ENCODE measurements at regions not wholly inside any gene's neighbourhood (a gene's known extent, or its start where the extent isn't known, plus 50 kb on each side); places are given as distances from the start of the nearest gene placed in this dataset.

DNA sequence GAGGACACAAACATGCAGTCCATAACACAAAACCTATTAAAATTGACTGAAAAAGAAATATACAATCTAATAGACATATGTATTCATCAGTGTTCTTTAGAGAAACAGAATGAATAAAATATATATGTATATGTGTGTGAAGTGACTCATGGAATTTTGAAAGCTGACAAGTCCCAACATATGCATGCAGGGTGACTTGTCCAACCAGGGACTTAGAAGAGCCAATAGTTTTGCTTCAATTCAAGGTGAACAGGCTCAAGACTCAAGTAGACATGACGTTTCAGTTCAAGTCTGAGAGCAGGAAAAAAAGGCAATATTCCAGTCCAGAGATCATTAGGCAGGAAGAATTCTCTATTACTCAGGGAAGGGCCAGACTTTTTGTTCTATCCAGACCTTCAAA is 271.2 kb upstream of the SETBP1 start:
- H3K18ac ChIP-seq (ENCODE audit: low read length), result no peak overlapping the region
- H2BK12ac ChIP-seq (ENCODE audit: low read length), result no peak overlapping the region
- peak; percentile 15 to 59 for DNase-seq
- H3K4me1 ChIP-seq (ENCODE audit: control insufficient read depth in 1 of 2, insufficient read depth in 2 of 2, low read length in 2 of 2), result peaks cover 4% of the 10 kb centered on the region in 2 experiments
- no peaks in the 10 kb centered on the region for H3K79me1 ChIP-seq (ENCODE audit: low read length)
- H3K4me2 ChIP-seq (ENCODE audit: low read length), result no peak overlapping the region
- H4K8ac ChIP-seq (ENCODE audit: low read depth, low read length), result no peak overlapping the region
- no peak overlapping the region for H3K4me3 ChIP-seq (ENCODE audit: low read depth, low read length)
- no peaks in the 10 kb centered on the region for H3K27me3 ChIP-seq (ENCODE audit: insufficient read depth, low read length)
- H2AFZ ChIP-seq (ENCODE audit: insufficient read depth, low read length, poor library complexity), result no peak overlapping the region
- no peaks in the 10 kb centered on the region for H3K9me3 ChIP-seq (ENCODE audit: insufficient read depth, low read depth, low read length)
- no peak overlapping the region for H3K9ac ChIP-seq (ENCODE audit: low read length)
- no peak overlapping the region for H2BK5ac ChIP-seq (ENCODE audit: low read depth, low read length, poor library complexity)
- no peak overlapping the region for H3K23ac ChIP-seq (ENCODE audit: low read length)
- no peak overlapping the region for H3K27ac ChIP-seq (ENCODE audit: low read depth, low read length)
- WGBS (ENCODE audit: extremely low coverage, insufficient coverage, insufficient read length), result no CpG with 5 or more reads among the region's 1 CpG
- no peak overlapping the region for H2BK120ac ChIP-seq (ENCODE audit: insufficient read depth, low read length, poor library complexity)
- no peak overlapping the region for H3K4ac ChIP-seq (ENCODE audit: low read depth, low read length)
- no peaks in the 10 kb centered on the region for H3K79me2 ChIP-seq (ENCODE audit: control insufficient read depth, insufficient read depth, low read length, poor library complexity)
- H3K14ac ChIP-seq (ENCODE audit: low read length), result no peak overlapping the region
- no peaks in the 10 kb centered on the region for H3K36me3 ChIP-seq (ENCODE audit: control insufficient read depth in 1 of 2, insufficient read depth in 2 of 2, low read length in 2 of 2)
- no peak overlapping the region for H2AK5ac ChIP-seq (ENCODE audit: low read length)
- H4K12ac ChIP-seq (ENCODE audit: low read depth, low read length), result no peak overlapping the region
- no peak overlapping the region for H4K91ac ChIP-seq (ENCODE audit: low read depth, low read length)

DNA sequence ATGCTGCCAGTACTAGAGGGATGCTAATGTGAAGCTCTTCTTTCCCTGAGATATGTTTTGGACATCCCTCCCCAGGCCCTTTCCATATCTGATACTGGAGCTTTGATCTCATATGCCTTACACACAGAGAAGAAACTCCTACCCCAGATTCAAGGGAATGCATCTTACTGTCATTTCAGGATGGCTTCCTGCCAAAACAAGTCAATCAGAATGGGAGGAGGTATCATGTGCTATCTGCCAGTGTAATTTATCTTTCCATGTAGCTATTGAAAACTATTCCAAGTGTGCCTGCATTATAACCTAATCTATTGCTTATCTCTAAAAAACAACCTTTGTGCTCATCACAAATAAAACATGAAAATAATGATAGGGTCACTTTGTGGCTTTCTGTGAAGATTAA is 269.9 kb upstream of the SETBP1 start:
- Histone ChIP-seq H3K4me2 (ENCODE audit: low read length) (no peak overlapping the region), H3K79me1 (ENCODE audit: low read length) (no peaks in the 10 kb centered on the region), H3K36me3 (ENCODE audit: control insufficient read depth in 1 of 2, insufficient read depth in 2 of 2, low read length in 2 of 2) (no peaks in the 10 kb centered on the region), H2BK5ac (ENCODE audit: low read depth, low read length, poor library complexity) (no peak overlapping the region), H2BK12ac (ENCODE audit: low read length) (no peak overlapping the region), H4K12ac (ENCODE audit: low read depth, low read length) (no peak overlapping the region), H3K79me2 (ENCODE audit: control insufficient read depth, insufficient read depth, low read length, poor library complexity) (no peaks in the 10 kb centered on the region), H4K91ac (ENCODE audit: low read depth, low read length) (no peak overlapping the region), H3K4ac (ENCODE audit: low read depth, low read length) (no peak overlapping the region), H3K18ac (ENCODE audit: low read length) (no peak overlapping the region), H3K23ac (ENCODE audit: low read length) (no peak overlapping the region), H3K4me3 (ENCODE audit: low read depth, low read length) (no peak overlapping the region), H4K8ac (ENCODE audit: low read depth, low read length) (no peak overlapping the region), H3K14ac (ENCODE audit: low read length) (no peak overlapping the region), H3K4me1 (ENCODE audit: control insufficient read depth in 1 of 2, insufficient read depth in 2 of 2, low read length in 2 of 2) (peaks cover 4% of the 10 kb centered on the region in 2 experiments), H2AFZ (ENCODE audit: insufficient read depth, low read length, poor library complexity) (no peak overlapping the region), H2BK120ac (ENCODE audit: insufficient read depth, low read length, poor library complexity) (no peak overlapping the region), H3K27ac (ENCODE audit: low read depth, low read length) (no peak overlapping the region), H3K9ac (ENCODE audit: low read length) (no peak overlapping the region), H2AK5ac (ENCODE audit: low read length) (no peak overlapping the region), H3K27me3 (ENCODE audit: insufficient read depth, low read length) (no peaks in the 10 kb centered on the region), H3K9me3 (ENCODE audit: insufficient read depth, low read depth, low read length) (no peaks in the 10 kb centered on the region)
- DNase-seq, result no peak

DNA sequence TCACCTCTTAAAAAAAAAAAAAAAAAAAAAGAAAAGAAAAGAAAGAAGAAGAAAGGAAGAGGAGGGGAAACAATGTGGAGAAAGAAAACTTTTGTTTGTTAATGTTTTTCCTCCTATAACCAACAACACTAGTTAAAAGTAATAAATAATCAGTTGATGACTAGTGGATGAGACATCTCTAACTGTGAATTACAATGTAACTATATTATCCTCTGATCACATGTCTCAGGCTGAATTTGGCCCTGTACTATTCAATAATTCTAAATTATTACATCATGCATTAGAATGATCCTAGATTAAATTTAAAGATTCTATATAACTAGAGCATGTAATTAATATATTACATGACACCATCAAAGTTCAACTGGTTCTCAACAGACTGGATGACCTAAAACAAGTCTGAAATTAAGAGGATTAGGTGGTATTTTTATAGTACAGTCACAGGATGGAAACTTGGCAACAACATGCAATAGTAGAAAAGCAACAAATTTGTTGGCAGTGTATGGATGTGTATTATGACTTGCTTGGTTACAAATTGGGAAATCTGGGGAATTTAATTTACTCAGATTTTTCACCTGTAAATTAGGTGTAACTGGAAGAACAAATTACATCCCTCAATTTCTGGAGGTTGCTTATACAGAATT is 269.3 kb upstream of the SETBP1 start:
- Histone ChIP-seq H3K79me2 (ENCODE audit: control insufficient read depth, insufficient read depth, low read length, poor library complexity) (no peaks in the 10 kb centered on the region), H3K14ac (ENCODE audit: low read length) (no peak overlapping the region), H3K27me3 (ENCODE audit: insufficient read depth, low read length) (no peaks in the 10 kb centered on the region), H3K27ac (ENCODE audit: low read depth, low read length) (no peak overlapping the region), H3K4ac (ENCODE audit: low read depth, low read length) (no peak overlapping the region), H2AK5ac (ENCODE audit: low read length) (no peak overlapping the region), H4K91ac (ENCODE audit: low read depth, low read length) (no peak overlapping the region), H2BK120ac (ENCODE audit: insufficient read depth, low read length, poor library complexity) (no peak overlapping the region), H2AFZ (ENCODE audit: insufficient read depth, low read length, poor library complexity) (no peak overlapping the region), H3K79me1 (ENCODE audit: low read length) (no peaks in the 10 kb centered on the region), H3K36me3 (ENCODE audit: control insufficient read depth in 1 of 2, insufficient read depth in 2 of 2, low read length in 2 of 2) (no peaks in the 10 kb centered on the region), H4K8ac (ENCODE audit: low read depth, low read length) (no peak overlapping the region), H3K9me3 (ENCODE audit: insufficient read depth, low read depth, low read length) (no peaks in the 10 kb centered on the region), H3K4me3 (ENCODE audit: low read depth, low read length) (no peak overlapping the region), H3K4me1 (ENCODE audit: control insufficient read depth in 1 of 2, insufficient read depth in 2 of 2, low read length in 2 of 2) (peaks cover 4% of the 10 kb centered on the region in 2 experiments), H2BK5ac (ENCODE audit: low read depth, low read length, poor library complexity) (no peak overlapping the region), H4K12ac (ENCODE audit: low read depth, low read length) (no peak overlapping the region), H3K9ac (ENCODE audit: low read length) (no peak overlapping the region), H2BK12ac (ENCODE audit: low read length) (no peak overlapping the region), H3K4me2 (ENCODE audit: low read length) (no peak overlapping the region), H3K18ac (ENCODE audit: low read length) (no peak overlapping the region), H3K23ac (ENCODE audit: low read length) (no peak overlapping the region)
- DNase-seq, result no peak

DNA sequence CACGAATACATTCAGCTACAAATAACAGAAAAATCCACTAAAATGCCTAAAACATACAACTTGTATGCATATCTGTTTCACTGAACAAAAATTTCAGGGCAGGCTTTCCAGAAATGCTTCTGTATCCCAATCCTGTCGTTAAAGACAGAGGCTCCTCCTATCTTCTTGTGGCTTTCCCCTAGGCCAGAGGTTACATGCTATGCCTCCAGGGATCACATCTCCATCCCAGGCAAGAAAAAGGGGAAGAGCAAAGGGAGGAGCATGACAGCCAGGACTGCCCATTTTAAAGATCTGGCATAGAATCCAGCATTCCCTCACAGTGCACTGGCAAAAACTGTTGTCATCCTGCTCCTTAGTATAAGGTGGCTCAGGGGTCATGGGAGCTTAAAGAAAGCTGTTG is 268.7 kb upstream of the SETBP1 start:
- no peak overlapping the region for H2AK5ac ChIP-seq (ENCODE audit: low read length)
- no peak overlapping the region for H3K4ac ChIP-seq (ENCODE audit: low read depth, low read length)
- no peak overlapping the region for H3K27ac ChIP-seq (ENCODE audit: low read depth, low read length)
- no peak overlapping the region for H2BK5ac ChIP-seq (ENCODE audit: low read depth, low read length, poor library complexity)
- H3K27me3 ChIP-seq (ENCODE audit: insufficient read depth, low read length), result no peaks in the 10 kb centered on the region
- no peak overlapping the region for H4K91ac ChIP-seq (ENCODE audit: low read depth, low read length)
- H3K79me1 ChIP-seq (ENCODE audit: low read length), result no peaks in the 10 kb centered on the region
- no peak overlapping the region for H3K23ac ChIP-seq (ENCODE audit: low read length)
- H4K12ac ChIP-seq (ENCODE audit: low read depth, low read length), result no peak overlapping the region
- H3K4me1 ChIP-seq (ENCODE audit: control insufficient read depth in 1 of 2, insufficient read depth in 2 of 2, low read length in 2 of 2), result peaks cover 4% of the 10 kb centered on the region in 2 experiments
- no peak overlapping the region for H3K4me2 ChIP-seq (ENCODE audit: low read length)
- no peaks in the 10 kb centered on the region for H3K9me3 ChIP-seq (ENCODE audit: insufficient read depth, low read depth, low read length)
- no peaks in the 10 kb centered on the region for H3K79me2 ChIP-seq (ENCODE audit: control insufficient read depth, insufficient read depth, low read length, poor library complexity)
- no peak overlapping the region for H3K14ac ChIP-seq (ENCODE audit: low read length)
- H2AFZ ChIP-seq (ENCODE audit: insufficient read depth, low read length, poor library complexity), result no peak overlapping the region
- no peak overlapping the region for H4K8ac ChIP-seq (ENCODE audit: low read depth, low read length)
- no peak overlapping the region for H2BK12ac ChIP-seq (ENCODE audit: low read length)
- H3K4me3 ChIP-seq (ENCODE audit: low read depth, low read length), result no peak overlapping the region
- no peaks in the 10 kb centered on the region for H3K36me3 ChIP-seq (ENCODE audit: control insufficient read depth in 1 of 2, insufficient read depth in 2 of 2, low read length in 2 of 2)
- no peak overlapping the region for H3K9ac ChIP-seq (ENCODE audit: low read length)
- H3K18ac ChIP-seq (ENCODE audit: low read length), result no peak overlapping the region
- H2BK120ac ChIP-seq (ENCODE audit: insufficient read depth, low read length, poor library complexity), result no peak overlapping the region
- no CpG with 5 or more reads among the region's 2 CpGs for whole genome bisulfite sequencing (ENCODE audit: extremely low coverage, insufficient coverage, insufficient read length)
- no peak for DNase-seq

All from trophoblast cell (in vitro differentiated cells and primary cell).